ENCODE measurements at regions not wholly inside any gene's neighbourhood (a gene's known extent, or its start where the extent isn't known, plus 50 kb on each side); places are given as distances from the start of the nearest gene placed in this dataset.

- 89 to 94% methylated on average over 2 of the region's 2 CpGs for WGBS, 2 donors
- no peak overlapping the region for H3K27ac ChIP-seq
- DNase-seq = no peak
- no peak for ATAC-seq (ENCODE audit: low FRiP score in 2 of 2)
- H3K36me3 ChIP-seq = no peaks in the 10 kb centered on the region
- TF ChIP-seq EP300 (IDR thresholded peaks at IDR 0.05) (no peak), POLR2A (IDR thresholded peaks at IDR 0.05) (no peak), POLR2AphosphoS5 (IDR thresholded peaks at IDR 0.05) (no peak)
- TF ChIP-seq, protein P1, sequence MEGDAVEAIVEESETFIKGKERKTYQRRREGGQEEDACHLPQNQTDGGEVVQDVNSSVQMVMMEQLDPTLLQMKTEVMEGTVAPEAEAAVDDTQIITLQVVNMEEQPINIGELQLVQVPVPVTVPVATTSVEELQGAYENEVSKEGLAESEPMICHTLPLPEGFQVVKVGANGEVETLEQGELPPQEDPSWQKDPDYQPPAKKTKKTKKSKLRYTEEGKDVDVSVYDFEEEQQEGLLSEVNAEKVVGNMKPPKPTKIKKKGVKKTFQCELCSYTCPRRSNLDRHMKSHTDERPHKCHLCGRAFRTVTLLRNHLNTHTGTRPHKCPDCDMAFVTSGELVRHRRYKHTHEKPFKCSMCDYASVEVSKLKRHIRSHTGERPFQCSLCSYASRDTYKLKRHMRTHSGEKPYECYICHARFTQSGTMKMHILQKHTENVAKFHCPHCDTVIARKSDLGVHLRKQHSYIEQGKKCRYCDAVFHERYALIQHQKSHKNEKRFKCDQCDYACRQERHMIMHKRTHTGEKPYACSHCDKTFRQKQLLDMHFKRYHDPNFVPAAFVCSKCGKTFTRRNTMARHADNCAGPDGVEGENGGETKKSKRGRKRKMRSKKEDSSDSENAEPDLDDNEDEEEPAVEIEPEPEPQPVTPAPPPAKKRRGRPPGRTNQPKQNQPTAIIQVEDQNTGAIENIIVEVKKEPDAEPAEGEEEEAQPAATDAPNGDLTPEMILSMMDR (IDR thresholded peaks at IDR 0.05) = no peak
- H3K4me1 ChIP-seq = no peaks in the 10 kb centered on the region
- no peaks in the 10 kb centered on the region for H3K27me3 ChIP-seq
- no peaks in the 10 kb centered on the region for H3K9me3 ChIP-seq
- no peak overlapping the region for H3K4me3 ChIP-seq
Measured at GRCh38 chr16:59404509-59404908, 670.4 kb upstream of the GOT2 start.

DNA sequence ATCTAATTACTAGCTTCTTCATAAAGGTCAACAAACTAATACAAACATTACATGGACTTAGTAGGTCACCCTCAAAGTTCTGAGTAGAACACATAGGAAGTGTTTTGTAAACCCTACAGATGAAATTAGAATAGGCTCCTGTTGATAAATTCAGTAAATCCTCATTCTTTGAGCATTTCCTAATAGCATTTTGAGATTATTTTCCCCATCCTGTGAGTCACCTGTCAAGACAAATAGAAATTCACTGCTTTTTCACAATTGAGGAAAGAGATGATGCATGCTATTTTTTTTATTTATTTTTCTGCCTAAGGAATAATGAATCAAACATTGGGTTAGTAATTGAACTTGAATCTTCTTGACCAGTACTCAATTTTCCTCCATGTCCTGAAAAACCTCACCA, 666.7 kb upstream of the GOT2 start:
- no peaks in the 10 kb centered on the region for H3K27me3 ChIP-seq
- H3K36me3 ChIP-seq = no peaks in the 10 kb centered on the region
- DNase-seq = no peak
- H3K9me3 ChIP-seq = no peaks in the 10 kb centered on the region
- H3K4me1 ChIP-seq = no peaks in the 10 kb centered on the region
- no peak for TF ChIP-seq POLR2AphosphoS5 (IDR thresholded peaks at IDR 0.05)
- TF ChIP-seq EP300 (IDR thresholded peaks at IDR 0.05) = no peak
- TF ChIP-seq POLR2A (IDR thresholded peaks at IDR 0.05) = no peak
- TF ChIP-seq, protein P1 (IDR thresholded peaks at IDR 0.05) = no peak
- no peak overlapping the region for H3K27ac ChIP-seq
- no peak for ATAC-seq (ENCODE audit: low FRiP score in 2 of 2)
- H3K4me3 ChIP-seq = no peak overlapping the region

GRCh38 chr16:59397638-59398037, 663.5 kb upstream of the GOT2 start:
- no peak for ATAC-seq (ENCODE audit: low FRiP score in 2 of 2)
- no peak overlapping the region for H3K4me3 ChIP-seq
- H3K4me1 ChIP-seq = no peaks in the 10 kb centered on the region
- WGBS, 2 donors = 86 to 88% methylated on average over 2 of the region's 2 CpGs
- TF ChIP-seq POLR2AphosphoS5 (IDR thresholded peaks at IDR 0.05) (no peak), EP300 (IDR thresholded peaks at IDR 0.05) (no peak), POLR2A (IDR thresholded peaks at IDR 0.05) (no peak)
- TF ChIP-seq, protein P1 (IDR thresholded peaks at IDR 0.05) = no peak
- H3K9me3 ChIP-seq = no peaks in the 10 kb centered on the region
- no peak overlapping the region for H3K27ac ChIP-seq
- H3K36me3 ChIP-seq = no peaks in the 10 kb centered on the region
- H3K27me3 ChIP-seq = no peaks in the 10 kb centered on the region
- DNase-seq = no peak

DNA sequence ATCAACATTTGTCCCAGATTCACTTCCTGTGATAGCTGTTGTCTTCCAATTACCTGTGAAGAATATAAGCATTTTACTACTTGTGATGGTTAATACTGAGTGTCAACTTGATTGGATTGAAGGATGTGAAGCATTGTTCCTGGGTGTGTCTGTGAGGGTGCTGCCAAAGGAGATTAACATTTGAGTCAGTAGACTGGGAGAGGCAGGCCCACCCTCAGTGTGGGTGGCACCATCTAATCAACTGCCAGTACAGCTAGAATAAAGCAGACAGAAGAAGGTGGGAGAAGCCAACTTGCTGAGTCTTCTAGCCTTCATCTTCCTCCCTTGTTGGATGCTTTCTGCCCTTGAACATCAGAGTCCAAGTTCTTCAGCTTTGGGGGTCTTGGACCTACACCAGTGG, 660.4 kb upstream of the GOT2 start:
- Histone ChIP-seq H3K4me1 (no peaks in the 10 kb centered on the region), H3K9me3 (no peaks in the 10 kb centered on the region), H3K27ac (no peak overlapping the region), H3K27me3 (no peaks in the 10 kb centered on the region), H3K4me3 (no peak overlapping the region), H3K36me3 (no peaks in the 10 kb centered on the region)
- DNase-seq = no peak
- no peak for ATAC-seq (ENCODE audit: low FRiP score in 2 of 2)
- TF ChIP-seq EP300 (IDR thresholded peaks at IDR 0.05) (no peak), POLR2AphosphoS5 (IDR thresholded peaks at IDR 0.05) (no peak), POLR2A (IDR thresholded peaks at IDR 0.05) (no peak)
- TF ChIP-seq, protein P1 (IDR thresholded peaks at IDR 0.05) = no peak

DNA sequence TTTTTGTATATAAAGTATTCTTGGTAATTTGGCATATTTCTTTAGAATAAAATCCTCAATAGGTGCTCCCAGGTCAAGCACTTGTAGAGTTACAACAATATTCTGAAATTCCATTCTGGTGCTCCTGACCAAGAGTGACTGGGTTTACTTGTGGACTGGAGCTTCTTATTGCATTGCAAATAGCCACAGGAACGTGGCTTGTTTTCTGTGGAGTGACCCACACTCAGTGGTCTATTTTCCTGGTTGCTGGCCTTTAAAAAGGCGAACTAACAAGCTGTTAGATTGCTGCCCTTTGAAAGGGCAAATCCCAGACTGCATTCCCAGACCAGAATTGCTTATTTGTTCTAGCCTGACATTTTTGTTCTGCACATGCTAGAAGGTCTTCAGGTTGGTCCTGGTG, 658.8 kb upstream of the GOT2 start:
- DNase-seq = no peak
- H3K4me3 ChIP-seq = no peak overlapping the region
- WGBS, 2 donors = 70 to 74% methylated on average over 2 of the region's 2 CpGs
- H3K9me3 ChIP-seq = no peaks in the 10 kb centered on the region
- H3K36me3 ChIP-seq = no peaks in the 10 kb centered on the region
- ATAC-seq (ENCODE audit: low FRiP score in 2 of 2) = no peak
- H3K4me1 ChIP-seq = no peaks in the 10 kb centered on the region
- TF ChIP-seq, protein P1 (IDR thresholded peaks at IDR 0.05) = no peak
- no peak for TF ChIP-seq POLR2AphosphoS5 (IDR thresholded peaks at IDR 0.05)
- no peak for TF ChIP-seq POLR2A (IDR thresholded peaks at IDR 0.05)
- no peak for TF ChIP-seq EP300 (IDR thresholded peaks at IDR 0.05)
- H3K27me3 ChIP-seq = no peaks in the 10 kb centered on the region
- H3K27ac ChIP-seq = no peak overlapping the region

Data from upper lobe of left lung (tissue), 6 donors.